Liver (tissue), 8 donors: ENCODE measurements at regions not wholly inside any gene's neighbourhood (a gene's known extent, or its start where the extent isn't known, plus 50 kb on each side); places are given as distances from the start of the nearest gene placed in this dataset.

Experiments
- DNase-seq: peaks from one replicate; pipeline ENCODE4 v3.0.0-alpha.2; 2017; ENCODE audit warnings: low spot score
- H3K27ac ChIP-seq, 2 donors: one replicate each; pipeline ENCODE4 v1.7.0; 2013; ENCODE audit warnings: inconsistent platforms in 2 of 2, low read length in 2 of 2, control low read depth in 1 of 2, low read depth in 1 of 2, mild to moderate bottlenecking in 1 of 2
- H3K27me3 ChIP-seq, 4 donors: one replicate each; pipeline versions ENCODE4 v1.6.1 to v1.7.0; 2013; ENCODE audit warnings: low read length in 3 of 4, inconsistent platforms in 1 of 4, mild to moderate bottlenecking in 1 of 4, moderate library complexity in 1 of 4; ENCODE audit not compliant: control insufficient read depth in 4 of 4, insufficient read depth in 4 of 4
- H3K36me3 ChIP-seq, 4 donors: one replicate each; pipeline versions ENCODE4 v1.6.1 to v1.7.0; 2013; ENCODE audit warnings: low read length in 3 of 4, mild to moderate bottlenecking in 3 of 4, low read depth in 1 of 4, moderate library complexity in 1 of 4; ENCODE audit not compliant: control insufficient read depth in 4 of 4, insufficient read depth in 3 of 4
- H3K4me1 ChIP-seq, 4 donors: one replicate each; pipeline versions ENCODE4 v1.6.1 to v1.7.0; 2013; ENCODE audit warnings: low read length in 3 of 4, mild to moderate bottlenecking in 3 of 4, moderate library complexity in 1 of 4; ENCODE audit not compliant: control insufficient read depth in 4 of 4, insufficient read depth in 4 of 4
- H3K4me3 ChIP-seq, 3 donors: one replicate each; pipeline versions ENCODE4 v1.6.1 to v1.7.0; 2013; ENCODE audit warnings: low read length in 3 of 3, control low read depth in 1 of 3, low read depth in 1 of 3, mild to moderate bottlenecking in 1 of 3
- H3K9ac ChIP-seq, 2 donors: one replicate each; pipeline ENCODE4 v1.7.0; 2013; ENCODE audit warnings: low read length in 2 of 2, mild to moderate bottlenecking in 2 of 2, moderate library complexity in 2 of 2, control low read depth in 1 of 2, low read depth in 1 of 2
- H3K9me3 ChIP-seq, 4 donors: one replicate each; pipeline versions ENCODE4 v1.6.1 to v1.7.0; 2013; ENCODE audit warnings: low read length in 3 of 4; ENCODE audit not compliant: control insufficient read depth in 4 of 4
- EGR1 ChIP-seq, 2 donors: IDR thresholded peaks; 2 replicates each; pipeline ENCODE4 v1.6.1; 2016 to 2018; ENCODE audit warnings: antibody characterized with exemption in 2 of 2, low read depth in 2 of 2
- GABPA ChIP-seq, 2 donors: IDR thresholded peaks in 1 of 2; conservative IDR thresholded peaks in 1 of 2; 2 replicates each; pipeline ENCODE4 v1.6.1; 2016; ENCODE audit warnings: antibody characterized with exemption in 2 of 2, mild to moderate bottlenecking in 1 of 2, moderate library complexity in 1 of 2
- HNF4A ChIP-seq, 2 donors: conservative IDR thresholded peaks; 2 replicates each; pipeline ENCODE4 v1.6.1; 2016; ENCODE audit warnings: antibody characterized with exemption in 2 of 2, mild to moderate bottlenecking in 2 of 2
- HNF4G ChIP-seq: IDR thresholded peaks from 2 replicates; pipeline ENCODE4 v1.6.1; 2016; ENCODE audit warnings: antibody characterized with exemption
- JUND ChIP-seq, 2 donors: IDR thresholded peaks; 2 replicates each; pipeline ENCODE4 v1.6.1; 2016; ENCODE audit warnings: antibody characterized with exemption in 2 of 2
- NR2F2 ChIP-seq: IDR thresholded peaks from 2 replicates; pipeline ENCODE4 v1.6.1; 2016; ENCODE audit warnings: antibody characterized with exemption
- RAD21 ChIP-seq, 2 donors: IDR thresholded peaks; 2 replicates each; pipeline ENCODE4 v1.6.1; 2016; ENCODE audit warnings: antibody characterized with exemption in 2 of 2, mild to moderate bottlenecking in 2 of 2
- RXRA ChIP-seq, 2 donors: IDR thresholded peaks; 2 replicates each; pipeline ENCODE4 v1.6.1; 2017 to 2018; ENCODE audit warnings: antibody characterized with exemption in 2 of 2, mild to moderate bottlenecking in 1 of 2
- SP1 ChIP-seq: IDR thresholded peaks from 2 replicates; pipeline ENCODE4 v1.6.1; 2018; ENCODE audit warnings: antibody characterized with exemption, mild to moderate bottlenecking
- TAF1 ChIP-seq: conservative IDR thresholded peaks from 2 replicates; pipeline ENCODE4 v1.6.1; 2016; ENCODE audit warnings: antibody characterized with exemption, mild to moderate bottlenecking
- WGBS: extraction: QIAGEN DNeasy Blood & Tissue Kit; methylation state at CpG from one replicate; pipeline ENCODE4 v1.1.7; 2013; 5-methylcytosine and 5-hydroxymethylcytosine counted together
- TF ChIP-seq, protein P1 (sequence below): IDR thresholded peaks from 2 replicates; pipeline ENCODE4 v1.6.1; 2016; ENCODE audit warnings: antibody characterized with exemption, mild to moderate bottlenecking
- TF ChIP-seq, protein P2 (sequence below): IDR thresholded peaks from 2 replicates; pipeline ENCODE4 v1.6.1; 2016; ENCODE audit warnings: antibody characterized with exemption
- TF ChIP-seq, protein P3 (sequence below): IDR thresholded peaks from 2 replicates; pipeline ENCODE4 v1.6.1; 2016; ENCODE audit warnings: antibody characterized with exemption
- TF ChIP-seq, protein P4 (sequence below): fragments of 150-350 bp; IDR thresholded peaks from 2 replicates; pipeline ENCODE4 v1.5.1; 2017; ENCODE audit warnings: improper control_type of control experiment, low read depth, low read length; ENCODE audit not compliant: missing input control
- TF ChIP-seq, protein P5 (sequence below): IDR thresholded peaks from 2 replicates; pipeline ENCODE4 v1.6.1; 2016; ENCODE audit warnings: antibody characterized with exemption
- donor health status: healthy.
- donor health status: healthy.
- donor health status: healthy.
- donor health status: healthy.
- donor health status: healthy.

DNA sequence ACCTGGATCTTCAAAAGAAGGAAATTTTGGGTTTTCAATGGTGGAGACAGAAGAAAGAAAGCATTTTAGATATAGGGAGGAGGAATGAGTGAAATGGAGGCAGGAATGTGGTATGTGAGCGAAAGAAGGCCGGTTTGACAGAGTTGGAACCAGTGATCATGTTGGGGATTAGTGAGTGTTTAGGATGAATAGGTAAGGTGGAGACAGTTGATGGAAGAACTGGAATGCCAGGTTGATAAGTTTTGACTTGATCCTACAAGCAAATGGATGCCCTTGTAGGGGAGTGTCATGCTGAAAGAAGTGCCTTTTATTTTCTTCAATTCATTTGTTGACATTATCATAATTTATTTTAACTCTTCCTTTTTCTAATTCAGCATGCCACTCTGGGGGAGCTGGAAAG, 207.8 kb upstream of the AMOT start:
- no peak for DNase-seq
- 75% methylated on average over 2 of the region's 2 CpGs for WGBS
- TF ChIP-seq TAF1 (no peak), SP1 (no peak), GABPA (IDR thresholded peaks at IDR 0.05 in 1 of 2, conservative IDR thresholded peaks at IDR 0.05 in 1 of 2) (no peak), HNF4A (conservative IDR thresholded peaks at IDR 0.05) (no peak), HNF4G (no peak), JUND (IDR thresholded peaks at IDR 0.05) (no peak), RAD21 (IDR thresholded peaks at IDR 0.05) (no peak)
- TF ChIP-seq, protein P1, sequence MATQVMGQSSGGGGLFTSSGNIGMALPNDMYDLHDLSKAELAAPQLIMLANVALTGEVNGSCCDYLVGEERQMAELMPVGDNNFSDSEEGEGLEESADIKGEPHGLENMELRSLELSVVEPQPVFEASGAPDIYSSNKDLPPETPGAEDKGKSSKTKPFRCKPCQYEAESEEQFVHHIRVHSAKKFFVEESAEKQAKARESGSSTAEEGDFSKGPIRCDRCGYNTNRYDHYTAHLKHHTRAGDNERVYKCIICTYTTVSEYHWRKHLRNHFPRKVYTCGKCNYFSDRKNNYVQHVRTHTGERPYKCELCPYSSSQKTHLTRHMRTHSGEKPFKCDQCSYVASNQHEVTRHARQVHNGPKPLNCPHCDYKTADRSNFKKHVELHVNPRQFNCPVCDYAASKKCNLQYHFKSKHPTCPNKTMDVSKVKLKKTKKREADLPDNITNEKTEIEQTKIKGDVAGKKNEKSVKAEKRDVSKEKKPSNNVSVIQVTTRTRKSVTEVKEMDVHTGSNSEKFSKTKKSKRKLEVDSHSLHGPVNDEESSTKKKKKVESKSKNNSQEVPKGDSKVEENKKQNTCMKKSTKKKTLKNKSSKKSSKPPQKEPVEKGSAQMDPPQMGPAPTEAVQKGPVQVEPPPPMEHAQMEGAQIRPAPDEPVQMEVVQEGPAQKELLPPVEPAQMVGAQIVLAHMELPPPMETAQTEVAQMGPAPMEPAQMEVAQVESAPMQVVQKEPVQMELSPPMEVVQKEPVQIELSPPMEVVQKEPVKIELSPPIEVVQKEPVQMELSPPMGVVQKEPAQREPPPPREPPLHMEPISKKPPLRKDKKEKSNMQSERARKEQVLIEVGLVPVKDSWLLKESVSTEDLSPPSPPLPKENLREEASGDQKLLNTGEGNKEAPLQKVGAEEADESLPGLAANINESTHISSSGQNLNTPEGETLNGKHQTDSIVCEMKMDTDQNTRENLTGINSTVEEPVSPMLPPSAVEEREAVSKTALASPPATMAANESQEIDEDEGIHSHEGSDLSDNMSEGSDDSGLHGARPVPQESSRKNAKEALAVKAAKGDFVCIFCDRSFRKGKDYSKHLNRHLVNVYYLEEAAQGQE: no peak
- TF ChIP-seq, protein P2, sequence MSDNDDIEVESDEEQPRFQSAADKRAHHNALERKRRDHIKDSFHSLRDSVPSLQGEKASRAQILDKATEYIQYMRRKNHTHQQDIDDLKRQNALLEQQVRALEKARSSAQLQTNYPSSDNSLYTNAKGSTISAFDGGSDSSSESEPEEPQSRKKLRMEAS: no peak
- TF ChIP-seq, protein P3, sequence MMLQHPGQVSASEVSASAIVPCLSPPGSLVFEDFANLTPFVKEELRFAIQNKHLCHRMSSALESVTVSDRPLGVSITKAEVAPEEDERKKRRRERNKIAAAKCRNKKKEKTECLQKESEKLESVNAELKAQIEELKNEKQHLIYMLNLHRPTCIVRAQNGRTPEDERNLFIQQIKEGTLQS: no peak
- TF ChIP-seq, protein P4, sequence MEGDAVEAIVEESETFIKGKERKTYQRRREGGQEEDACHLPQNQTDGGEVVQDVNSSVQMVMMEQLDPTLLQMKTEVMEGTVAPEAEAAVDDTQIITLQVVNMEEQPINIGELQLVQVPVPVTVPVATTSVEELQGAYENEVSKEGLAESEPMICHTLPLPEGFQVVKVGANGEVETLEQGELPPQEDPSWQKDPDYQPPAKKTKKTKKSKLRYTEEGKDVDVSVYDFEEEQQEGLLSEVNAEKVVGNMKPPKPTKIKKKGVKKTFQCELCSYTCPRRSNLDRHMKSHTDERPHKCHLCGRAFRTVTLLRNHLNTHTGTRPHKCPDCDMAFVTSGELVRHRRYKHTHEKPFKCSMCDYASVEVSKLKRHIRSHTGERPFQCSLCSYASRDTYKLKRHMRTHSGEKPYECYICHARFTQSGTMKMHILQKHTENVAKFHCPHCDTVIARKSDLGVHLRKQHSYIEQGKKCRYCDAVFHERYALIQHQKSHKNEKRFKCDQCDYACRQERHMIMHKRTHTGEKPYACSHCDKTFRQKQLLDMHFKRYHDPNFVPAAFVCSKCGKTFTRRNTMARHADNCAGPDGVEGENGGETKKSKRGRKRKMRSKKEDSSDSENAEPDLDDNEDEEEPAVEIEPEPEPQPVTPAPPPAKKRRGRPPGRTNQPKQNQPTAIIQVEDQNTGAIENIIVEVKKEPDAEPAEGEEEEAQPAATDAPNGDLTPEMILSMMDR: no peak
- H3K9me3 ChIP-seq: no peaks in the 10 kb centered on the region
- no peak overlapping the region for H3K27ac ChIP-seq
- H3K27me3 ChIP-seq: peaks cover 0 to 3% (median 0%) of the 10 kb centered on the region in 4 donors
- H3K36me3 ChIP-seq: no peaks in the 10 kb centered on the region
- H3K4me1 ChIP-seq: no peaks in the 10 kb centered on the region
- H3K9ac ChIP-seq: no peak overlapping the region
- H3K4me3 ChIP-seq: no peak overlapping the region

DNA sequence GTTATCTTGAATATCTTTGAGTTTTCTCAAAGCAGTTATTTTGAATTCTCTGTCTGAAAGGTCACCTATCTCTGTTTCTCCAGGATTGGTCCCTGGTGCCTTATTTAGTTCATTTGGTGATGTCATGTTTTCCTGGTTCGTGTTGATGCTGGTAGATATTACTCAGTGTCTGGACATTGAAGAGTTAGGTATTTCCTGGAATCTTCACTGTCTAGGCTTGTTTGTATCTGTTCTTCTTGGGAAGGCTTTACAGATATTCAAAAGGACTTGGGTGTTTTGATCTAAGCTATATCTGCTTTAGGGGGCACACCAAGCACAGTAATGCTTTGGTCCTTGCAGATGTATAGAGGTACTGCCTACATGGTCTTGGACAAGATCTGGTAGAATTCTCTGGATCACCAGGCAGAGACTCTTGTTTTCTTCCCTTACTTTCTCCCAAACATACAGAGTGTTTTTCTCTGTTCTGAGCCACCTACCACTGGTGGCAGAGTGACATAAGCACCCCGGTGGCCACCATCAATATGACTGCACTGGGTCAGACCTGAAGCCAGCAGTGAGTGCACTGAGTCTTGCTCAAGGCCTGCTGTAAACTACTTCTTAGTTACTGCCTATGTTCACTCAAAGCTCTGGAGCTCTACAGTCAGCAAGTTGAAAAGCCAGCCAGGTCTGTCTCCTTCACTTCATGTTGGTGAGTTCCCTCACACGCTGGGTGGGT, 193.5 kb upstream of the AMOT start:
- no peak for DNase-seq
- peaks cover 0 to 2% (median 0%) of the 10 kb centered on the region in 4 donors for H3K27me3 ChIP-seq
- H3K9me3 ChIP-seq: peaks cover 0 to 1% (median 0%) of the 10 kb centered on the region in 4 donors
- no peak overlapping the region for H3K9ac ChIP-seq
- WGBS: 62% methylated on average over 3 of the region's 3 CpGs
- H3K27ac ChIP-seq: no peak overlapping the region
- H3K4me1 ChIP-seq: no peaks in the 10 kb centered on the region
- TF ChIP-seq JUND (IDR thresholded peaks at IDR 0.05) (no peak), RAD21 (IDR thresholded peaks at IDR 0.05) (no peak), TAF1 (no peak), NR2F2 (no peak), EGR1 (IDR thresholded peaks at IDR 0.05; ENCODE audit: low read depth in 2 of 2) (no peak), HNF4A (conservative IDR thresholded peaks at IDR 0.05) (no peak), RXRA (IDR thresholded peaks at IDR 0.05) (no peak)
- TF ChIP-seq, protein P1: no peak
- TF ChIP-seq, protein P5, sequence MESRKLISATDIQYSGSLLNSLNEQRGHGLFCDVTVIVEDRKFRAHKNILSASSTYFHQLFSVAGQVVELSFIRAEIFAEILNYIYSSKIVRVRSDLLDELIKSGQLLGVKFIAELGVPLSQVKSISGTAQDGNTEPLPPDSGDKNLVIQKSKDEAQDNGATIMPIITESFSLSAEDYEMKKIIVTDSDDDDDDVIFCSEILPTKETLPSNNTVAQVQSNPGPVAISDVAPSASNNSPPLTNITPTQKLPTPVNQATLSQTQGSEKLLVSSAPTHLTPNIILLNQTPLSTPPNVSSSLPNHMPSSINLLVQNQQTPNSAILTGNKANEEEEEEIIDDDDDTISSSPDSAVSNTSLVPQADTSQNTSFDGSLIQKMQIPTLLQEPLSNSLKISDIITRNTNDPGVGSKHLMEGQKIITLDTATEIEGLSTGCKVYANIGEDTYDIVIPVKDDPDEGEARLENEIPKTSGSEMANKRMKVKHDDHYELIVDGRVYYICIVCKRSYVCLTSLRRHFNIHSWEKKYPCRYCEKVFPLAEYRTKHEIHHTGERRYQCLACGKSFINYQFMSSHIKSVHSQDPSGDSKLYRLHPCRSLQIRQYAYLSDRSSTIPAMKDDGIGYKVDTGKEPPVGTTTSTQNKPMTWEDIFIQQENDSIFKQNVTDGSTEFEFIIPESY: no peak
- TF ChIP-seq, protein P3: no peak
- TF ChIP-seq, protein P2: no peak
- H3K4me3 ChIP-seq: no peak overlapping the region
- H3K36me3 ChIP-seq: no peaks in the 10 kb centered on the region
